ENCODE measurements at regions not wholly inside any gene's neighbourhood (a gene's known extent, or its start where the extent isn't known, plus 50 kb on each side); places are given as distances from the start of the nearest gene placed in this dataset.

GRCh38 chr14:84247693-84248092 is 1282.3 kb upstream of the FLRT2 start:
- Histone ChIP-seq H3K4me3 (no peak overlapping the region), H3K9me3 (peaks cover 13% of the 10 kb centered on the region), H3K4me1 (ENCODE audit: low read depth) (no peaks in the 10 kb centered on the region), H3K36me3 (ENCODE audit: low read depth) (no peaks in the 10 kb centered on the region)
- DNase-seq (no peak), ATAC-seq (no peak)
- TF ChIP-seq, protein P1, sequence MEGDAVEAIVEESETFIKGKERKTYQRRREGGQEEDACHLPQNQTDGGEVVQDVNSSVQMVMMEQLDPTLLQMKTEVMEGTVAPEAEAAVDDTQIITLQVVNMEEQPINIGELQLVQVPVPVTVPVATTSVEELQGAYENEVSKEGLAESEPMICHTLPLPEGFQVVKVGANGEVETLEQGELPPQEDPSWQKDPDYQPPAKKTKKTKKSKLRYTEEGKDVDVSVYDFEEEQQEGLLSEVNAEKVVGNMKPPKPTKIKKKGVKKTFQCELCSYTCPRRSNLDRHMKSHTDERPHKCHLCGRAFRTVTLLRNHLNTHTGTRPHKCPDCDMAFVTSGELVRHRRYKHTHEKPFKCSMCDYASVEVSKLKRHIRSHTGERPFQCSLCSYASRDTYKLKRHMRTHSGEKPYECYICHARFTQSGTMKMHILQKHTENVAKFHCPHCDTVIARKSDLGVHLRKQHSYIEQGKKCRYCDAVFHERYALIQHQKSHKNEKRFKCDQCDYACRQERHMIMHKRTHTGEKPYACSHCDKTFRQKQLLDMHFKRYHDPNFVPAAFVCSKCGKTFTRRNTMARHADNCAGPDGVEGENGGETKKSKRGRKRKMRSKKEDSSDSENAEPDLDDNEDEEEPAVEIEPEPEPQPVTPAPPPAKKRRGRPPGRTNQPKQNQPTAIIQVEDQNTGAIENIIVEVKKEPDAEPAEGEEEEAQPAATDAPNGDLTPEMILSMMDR (IDR thresholded peaks at IDR 0.05): no peak
- intact Hi-C loops (cut with DNase I, micrococcal nuclease): no loop called here

DNA sequence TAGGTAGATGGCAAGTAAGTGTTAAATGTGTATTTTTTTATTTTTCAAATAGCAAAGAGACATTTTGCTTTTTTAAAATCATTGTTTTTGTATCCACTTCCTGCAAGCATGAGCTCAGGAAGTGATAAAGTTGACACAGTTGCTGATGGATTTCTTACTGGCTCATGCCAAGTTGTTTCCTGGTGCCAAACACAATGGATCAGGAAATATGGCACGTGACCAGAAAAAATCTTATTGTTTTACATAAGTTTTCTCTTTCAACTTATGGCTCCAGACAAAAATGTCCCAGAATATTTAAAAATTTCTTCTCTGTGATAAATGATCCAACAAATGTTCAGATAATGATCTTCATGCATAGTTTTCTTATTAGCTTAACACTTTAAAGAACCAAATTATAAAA is 1279.1 kb upstream of the FLRT2 start:
- Histone ChIP-seq H3K9me3 (peaks cover 9% of the 10 kb centered on the region), H3K4me1 (ENCODE audit: low read depth) (no peaks in the 10 kb centered on the region), H3K36me3 (ENCODE audit: low read depth) (no peaks in the 10 kb centered on the region), H3K4me3 (no peak overlapping the region)
- TF ChIP-seq, protein P1 (IDR thresholded peaks at IDR 0.05): no peak
- intact Hi-C loops (cut with DNase I, micrococcal nuclease): no loop called here
- DNase-seq (no peak), ATAC-seq (no peak)

- Histone ChIP-seq H3K9me3 (peaks cover 9% of the 10 kb centered on the region), H3K36me3 (ENCODE audit: low read depth) (no peaks in the 10 kb centered on the region), H3K4me3 (no peak overlapping the region), H3K4me1 (ENCODE audit: low read depth) (no peaks in the 10 kb centered on the region)
- intact Hi-C loops (cut with DNase I, micrococcal nuclease): no loop called here
- no peak for ATAC-seq
- no peak for DNase-seq
- TF ChIP-seq, protein P1 (IDR thresholded peaks at IDR 0.05): no peak
Observed at GRCh38 chr14:84251411-84252115, 1278.4 kb upstream of the FLRT2 start.

GRCh38 chr14:84252706-84253105 is 1277.2 kb upstream of the FLRT2 start:
- no peak for ATAC-seq
- H3K4me3 ChIP-seq: no peak overlapping the region
- peaks cover 9% of the 10 kb centered on the region for H3K9me3 ChIP-seq
- intact Hi-C loops (cut with DNase I, micrococcal nuclease): no loop called here
- no peaks in the 10 kb centered on the region for H3K4me1 ChIP-seq (ENCODE audit: low read depth)
- no peaks in the 10 kb centered on the region for H3K36me3 ChIP-seq (ENCODE audit: low read depth)
- TF ChIP-seq, protein P1 (IDR thresholded peaks at IDR 0.05): no peak
- DNase-seq: no peak

DNA sequence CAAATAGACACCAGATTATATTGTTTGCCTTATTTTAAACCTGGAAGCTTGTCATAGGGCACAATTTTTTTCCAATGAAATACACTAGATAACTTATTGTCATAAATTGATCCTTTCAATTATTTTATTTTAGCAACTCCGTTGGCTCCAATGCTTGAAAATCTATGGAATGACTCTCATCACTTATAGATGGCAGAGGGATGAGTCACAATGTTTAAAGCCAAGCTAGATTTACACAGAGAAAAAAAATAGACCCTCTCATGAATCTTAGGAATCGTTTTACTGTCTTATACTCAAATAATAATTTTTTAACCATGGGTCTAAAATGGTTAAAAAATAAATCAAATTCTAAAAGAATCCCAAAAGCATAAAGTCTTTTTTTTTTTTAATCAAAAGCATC is 1276.6 kb upstream of the FLRT2 start:
- H3K36me3 ChIP-seq (ENCODE audit: low read depth): no peaks in the 10 kb centered on the region
- intact Hi-C loops (cut with DNase I, micrococcal nuclease): no loop called here

More for the DNA sequence above, 1276.6 kb upstream of the FLRT2 start:
- Histone ChIP-seq H3K9me3 (peaks cover 12% of the 10 kb centered on the region), H3K4me1 (ENCODE audit: low read depth) (no peaks in the 10 kb centered on the region), H3K4me3 (no peak overlapping the region)
- TF ChIP-seq, protein P1 (IDR thresholded peaks at IDR 0.05): no peak
- DNase-seq (no peak), ATAC-seq (no peak)

Measured in mucosa of descending colon (tissue), 3 donors.